B cell (primary cell): ENCODE measurements at regions not wholly inside any gene's neighbourhood (a gene's known extent, or its start where the extent isn't known, plus 50 kb on each side); places are given as distances from the start of the nearest gene placed in this dataset.

Experiments
- CTCF ChIP-seq: fragments of 200-600 bp; IDR thresholded peaks from one replicate; pipeline ENCODE4 v1.8.0; 2022; ENCODE audit warnings: antibody characterized with exemption, mild to moderate bottlenecking
- EZH2 ChIP-seq: IDR thresholded peaks from 2 replicates; pipeline ENCODE4 v1.6.1; 2012; ENCODE audit warnings: borderline replicate concordance, low read depth, mild to moderate bottlenecking, moderate library complexity, low read length; ENCODE audit not compliant: insufficient read depth, poor library complexity, severe bottlenecking

GRCh38 chr14:71485833-71486232 lies 446.4 kb upstream of the RGS6 start:
- no peak for TF ChIP-seq CTCF
- TF ChIP-seq EZH2 = no peak
